ENCODE measurements at regions not wholly inside any gene's neighbourhood (a gene's known extent, or its start where the extent isn't known, plus 50 kb on each side); places are given as distances from the start of the nearest gene placed in this dataset.
"Not testable (repeated sequence)": the region's sequence is repeated elsewhere in the genome, so short reads cannot be mapped to it uniquely, and the experiment has no call there.

DNA sequence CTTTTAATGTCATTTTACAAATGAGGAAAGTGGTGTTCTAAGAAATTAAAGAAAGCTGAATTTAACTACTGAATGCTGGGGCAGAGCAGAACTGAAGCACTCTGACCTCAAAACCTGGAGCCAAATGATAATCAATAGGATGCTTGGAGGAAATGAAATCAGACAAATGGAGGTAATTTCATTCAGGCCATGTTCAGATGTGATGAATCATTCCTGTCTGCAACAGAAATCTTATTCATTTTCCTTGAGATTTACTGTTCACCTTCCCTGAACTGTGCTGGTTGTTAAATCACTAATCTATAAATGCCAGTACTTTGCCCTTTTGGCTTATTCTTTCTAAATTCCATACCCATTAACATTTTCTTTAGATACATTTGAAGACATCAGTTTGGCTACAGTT, 85.6 kb upstream of the SNX7 start:
- intact Hi-C loops (cut with micrococcal nuclease) = no loop called here

DNA sequence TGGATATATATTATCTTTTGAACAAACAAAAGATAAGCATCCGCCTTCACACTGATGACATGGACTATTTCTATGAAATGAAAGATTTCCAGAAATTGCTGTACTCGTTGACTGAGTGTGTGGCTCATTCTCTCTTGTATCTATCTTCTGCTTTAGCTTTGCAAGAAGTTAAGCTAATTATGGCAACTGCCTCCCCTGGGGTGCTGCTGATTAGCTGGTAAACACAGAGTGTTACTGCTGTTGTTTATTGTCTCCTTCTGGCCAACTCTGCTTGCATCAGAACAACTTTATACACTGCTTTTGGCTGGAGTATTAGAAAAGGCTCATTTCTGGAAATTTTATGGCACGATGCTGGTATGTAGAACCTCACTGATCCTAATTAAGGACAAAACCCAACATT, 95.6 kb upstream of the SNX7 start:
- intact Hi-C loops (cut with micrococcal nuclease) = no loop called here

DNA sequence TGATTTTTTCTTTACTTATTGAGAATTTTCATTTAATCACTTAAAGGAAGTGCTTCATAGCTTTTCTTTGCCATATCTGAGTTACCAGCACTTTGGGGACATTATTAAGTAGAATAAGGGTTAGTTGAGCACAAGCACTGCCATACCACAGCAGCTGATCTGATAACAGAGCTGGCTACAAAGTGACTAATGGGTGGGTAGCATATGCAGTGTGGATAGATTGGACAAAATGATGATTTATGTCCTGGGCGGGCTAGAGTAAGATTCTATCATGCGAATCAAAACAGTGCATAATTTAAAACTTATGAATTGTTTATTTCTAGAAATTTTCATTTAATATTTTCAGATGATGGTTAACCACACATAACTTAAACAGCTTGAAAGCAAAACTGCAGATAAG, 102.2 kb upstream of the SNX7 start:
- intact Hi-C loops (cut with micrococcal nuclease) = loop anchor here (5.0 kb wide), 2 partner anchors 923 to 1148 kb away; no protein-coding TSS in a partner anchor

DNA sequence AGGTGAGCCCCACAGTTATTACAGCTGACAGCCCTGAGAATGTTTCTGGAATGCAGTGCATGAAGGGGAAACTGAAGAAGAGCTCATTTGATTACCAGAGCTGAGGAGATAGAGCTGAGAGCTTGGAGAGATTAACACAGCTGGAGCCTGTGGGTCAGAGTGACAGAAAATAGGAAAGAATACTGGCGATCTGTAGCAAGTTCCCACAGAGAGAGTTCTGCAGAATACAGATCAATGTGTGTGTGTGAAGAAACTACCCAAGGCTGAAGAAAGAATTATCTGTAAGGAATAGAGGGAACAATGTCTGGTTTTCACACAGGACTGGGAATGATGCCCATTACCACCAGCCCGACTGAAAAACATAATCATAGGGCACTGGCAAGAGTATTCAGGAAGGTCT, 103.6 kb upstream of the SNX7 start:
- intact Hi-C loops (cut with micrococcal nuclease) = loop anchor here (5.0 kb wide), 2 partner anchors 924 to 1149 kb away; no protein-coding TSS in a partner anchor

DNA sequence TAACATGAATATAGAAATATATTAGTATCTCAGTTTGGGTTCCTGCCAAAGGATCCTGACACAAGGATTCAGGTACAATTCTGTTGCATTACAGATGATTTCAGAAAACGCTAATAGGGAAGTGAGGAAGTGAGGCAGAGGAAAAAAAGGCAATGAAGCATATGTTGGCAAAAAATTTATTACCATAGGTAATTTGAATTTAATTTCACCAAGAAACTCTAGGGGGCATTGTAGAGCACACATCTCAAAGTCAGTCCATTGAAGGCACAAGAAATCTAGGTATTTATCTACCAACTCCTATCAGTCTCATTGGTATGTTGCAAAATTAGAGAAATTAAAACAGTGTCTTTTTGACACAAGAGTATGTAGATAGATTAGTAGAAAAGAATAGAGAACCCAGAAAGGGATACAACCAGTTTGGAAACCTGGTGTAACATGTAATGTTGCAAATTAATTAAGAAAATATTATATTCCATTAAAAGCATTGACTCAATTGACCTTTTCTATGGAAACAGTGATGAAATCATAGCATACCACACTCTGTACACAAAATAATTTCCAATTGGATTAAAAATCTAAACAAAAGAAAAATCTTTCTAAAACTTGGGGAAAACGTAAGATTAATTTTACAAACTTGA, 104.9 kb upstream of the SNX7 start:
- intact Hi-C loops (cut with micrococcal nuclease) = loop anchor here (5.0 kb wide), 2 partner anchors 926 to 1151 kb away; no protein-coding TSS in a partner anchor

DNA sequence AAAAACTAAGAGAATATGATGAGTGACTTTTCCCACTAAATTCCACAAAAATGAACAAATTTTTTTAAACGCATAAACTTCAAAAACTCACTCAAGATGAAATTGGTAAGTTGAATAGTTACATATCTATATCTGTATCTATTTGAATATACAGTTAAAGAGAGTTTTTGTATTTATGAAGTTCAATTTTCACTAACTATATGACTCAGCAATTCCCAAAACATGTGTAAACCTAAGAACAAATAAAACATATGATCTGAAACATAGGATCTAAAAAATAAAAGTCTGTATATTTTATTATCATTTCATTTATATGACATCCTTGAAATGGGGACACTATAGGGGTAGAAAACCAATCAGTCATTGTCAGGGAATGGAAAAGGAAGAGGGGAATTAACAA, 105.7 kb upstream of the SNX7 start:
- intact Hi-C loops (cut with micrococcal nuclease) = loop anchor here (5.0 kb wide), 2 partner anchors 926 to 1151 kb away; no protein-coding TSS in a partner anchor

DNA sequence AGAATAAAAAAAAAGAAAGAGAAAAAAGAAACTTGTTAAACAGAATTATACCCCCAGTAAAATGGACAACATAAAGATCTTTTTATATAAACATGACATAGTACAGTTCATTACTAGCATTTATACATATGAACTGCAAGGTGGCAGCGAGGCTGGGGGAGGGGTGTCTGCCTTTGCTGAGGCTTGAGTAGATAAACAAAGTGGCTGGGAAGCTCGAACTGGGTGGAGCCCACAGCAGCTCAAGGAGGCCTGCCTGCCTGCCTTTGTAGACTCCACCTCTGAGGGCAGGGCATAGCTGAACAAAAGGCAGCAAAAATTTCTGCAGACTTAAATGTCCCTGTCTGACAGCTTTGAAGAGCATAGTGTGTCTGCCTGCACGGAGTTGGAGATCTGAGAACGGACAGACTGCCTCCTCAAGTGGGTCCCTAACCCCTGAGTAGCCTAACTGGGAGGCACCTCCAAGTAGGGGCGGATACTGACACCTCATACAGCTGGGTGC, 108.9 kb upstream of the SNX7 start:
- intact Hi-C loops (cut with micrococcal nuclease) = not testable (repeated sequence)

DNA sequence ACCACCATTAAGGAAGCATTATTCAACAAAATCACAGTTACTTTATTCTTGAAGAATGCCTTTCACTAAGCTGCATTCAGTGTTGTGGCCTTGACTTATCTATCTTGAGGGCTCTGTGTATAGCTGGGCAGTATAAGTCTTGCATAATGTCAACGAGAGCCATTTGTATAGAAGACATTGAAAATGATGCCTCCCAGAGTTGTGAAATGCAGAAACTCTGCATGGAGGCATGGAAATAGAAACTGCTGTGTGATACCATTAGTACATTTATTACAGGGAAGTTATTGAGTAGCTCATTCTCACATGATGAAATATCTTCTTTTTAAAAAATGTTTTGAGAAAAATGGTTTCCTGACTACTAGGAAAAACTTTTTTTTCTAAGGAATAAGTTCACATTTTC, 111.4 kb upstream of the SNX7 start:
- intact Hi-C loops (cut with micrococcal nuclease) = no loop called here

DNA sequence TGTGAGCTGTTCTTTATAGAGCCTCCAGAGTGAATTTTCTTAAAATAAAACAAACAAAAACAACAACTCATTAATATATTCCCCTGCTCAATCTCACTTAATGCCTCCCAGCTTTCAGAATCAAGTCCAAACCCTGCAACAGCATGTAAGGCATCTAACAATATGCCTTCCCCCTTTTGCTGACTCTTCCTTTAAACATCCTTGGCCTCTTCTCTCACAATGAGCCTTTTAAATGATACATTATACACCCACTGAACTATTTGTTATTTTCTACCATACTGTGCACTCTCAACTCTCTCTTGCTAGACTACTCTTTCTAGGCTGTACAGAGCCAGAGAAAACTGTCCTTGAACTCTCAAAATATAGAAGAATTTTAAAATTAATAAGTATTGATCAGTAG, 115.2 kb upstream of the SNX7 start:
- intact Hi-C loops (cut with micrococcal nuclease) = no loop called here

DNA sequence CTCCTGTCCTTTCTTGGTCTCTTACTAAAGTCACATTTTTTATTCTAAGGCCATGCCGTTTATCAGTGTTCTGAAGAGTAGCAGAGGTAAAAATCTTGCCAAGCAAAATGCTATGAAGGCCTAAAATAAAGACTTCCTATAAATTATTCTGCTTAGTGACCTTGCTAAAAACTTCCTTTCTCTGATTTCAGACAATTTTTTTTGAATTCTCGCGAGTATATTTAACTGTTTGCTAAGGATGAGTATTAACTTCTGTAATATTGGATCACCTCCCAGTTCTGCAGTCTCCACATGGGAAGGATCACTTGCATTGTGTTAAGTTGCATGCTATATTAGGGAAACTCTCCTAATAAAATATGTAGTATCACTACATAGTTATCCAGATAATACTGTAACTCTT, 123.4 kb upstream of the SNX7 start:
- intact Hi-C loops (cut with micrococcal nuclease) = no loop called here

DNA sequence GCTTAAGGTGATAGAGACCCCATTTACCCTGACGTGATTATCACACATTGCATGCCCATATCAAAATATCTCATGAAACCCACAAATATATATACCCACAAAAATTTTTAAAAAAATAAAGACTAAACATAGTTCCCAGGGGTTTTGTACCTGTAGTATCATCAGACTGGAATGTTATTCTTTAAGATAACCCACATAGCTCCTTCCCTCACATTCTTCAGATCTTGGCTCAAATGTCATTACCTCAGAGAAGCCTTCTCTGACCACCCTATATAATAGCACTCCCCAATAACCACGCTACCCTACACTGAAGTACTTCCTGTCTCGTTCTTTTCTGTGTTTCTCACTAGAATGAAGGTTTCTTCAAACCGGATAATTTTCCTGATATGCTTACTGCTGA, 138.3 kb upstream of the SNX7 start:
- intact Hi-C loops (cut with micrococcal nuclease) = no loop called here

DNA sequence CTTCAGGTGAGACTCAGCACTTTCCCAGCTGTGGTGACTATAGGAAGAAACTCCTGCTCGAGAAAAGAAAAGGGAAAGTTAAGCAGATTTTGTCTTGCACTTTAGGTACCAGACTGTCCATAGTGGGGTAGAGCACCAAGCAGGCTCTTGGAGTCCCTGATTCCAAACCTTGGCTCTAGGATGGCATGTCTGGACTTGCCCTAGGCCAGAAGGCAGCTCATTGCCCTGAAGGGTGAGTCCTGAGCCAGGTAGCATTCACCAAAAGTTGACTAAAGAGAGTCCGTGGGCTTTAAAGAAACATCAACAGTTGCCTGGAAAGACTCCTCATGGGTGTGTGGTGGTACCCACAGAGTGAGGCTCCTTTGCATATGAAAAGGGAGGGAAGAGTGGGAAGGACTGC, 145.2 kb upstream of the SNX7 start:
- intact Hi-C loops (cut with micrococcal nuclease) = no loop called here

DNA sequence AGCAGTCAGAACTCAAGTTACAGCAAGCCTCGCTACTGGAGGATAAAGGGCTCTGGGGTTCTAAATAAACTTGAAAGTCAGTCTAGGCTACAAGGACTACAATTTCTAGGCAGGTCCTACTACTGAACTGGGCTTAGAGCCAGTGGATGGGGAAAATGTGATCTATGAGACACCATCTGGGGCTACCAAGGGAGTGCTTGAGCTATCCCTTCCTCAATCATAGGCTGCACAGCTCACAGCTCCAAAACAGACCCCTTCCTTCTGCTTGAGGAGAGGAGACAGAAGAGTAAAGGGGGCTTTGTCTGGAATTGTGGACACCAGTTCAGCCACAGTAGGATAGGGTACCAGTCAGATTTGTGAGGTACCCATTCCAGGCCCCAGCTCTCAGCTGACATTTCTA, 145.8 kb upstream of the SNX7 start:
- intact Hi-C loops (cut with micrococcal nuclease) = no loop called here

DNA sequence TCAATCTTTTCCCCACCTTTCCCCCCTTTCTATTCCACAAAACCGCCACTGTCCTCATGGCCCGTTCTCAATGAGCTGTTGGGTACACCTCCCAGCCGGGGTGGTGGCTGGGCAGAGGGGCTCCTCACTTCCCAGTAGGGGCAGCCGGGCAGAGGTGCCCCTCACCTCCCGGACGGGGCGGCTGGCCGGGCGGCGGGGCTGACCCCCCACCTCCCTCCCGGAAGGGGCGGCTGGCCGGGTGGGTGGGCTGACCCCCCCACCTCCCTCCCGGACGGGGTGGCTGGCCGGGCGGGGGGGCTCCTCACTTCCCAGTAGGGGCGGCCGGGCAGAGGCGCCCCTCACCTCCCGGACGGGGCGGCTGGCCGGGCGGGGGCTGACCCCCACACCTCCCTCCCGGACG, 149.3 kb upstream of the SNX7 start:
- intact Hi-C loops (cut with micrococcal nuclease) = not testable (repeated sequence)

DNA sequence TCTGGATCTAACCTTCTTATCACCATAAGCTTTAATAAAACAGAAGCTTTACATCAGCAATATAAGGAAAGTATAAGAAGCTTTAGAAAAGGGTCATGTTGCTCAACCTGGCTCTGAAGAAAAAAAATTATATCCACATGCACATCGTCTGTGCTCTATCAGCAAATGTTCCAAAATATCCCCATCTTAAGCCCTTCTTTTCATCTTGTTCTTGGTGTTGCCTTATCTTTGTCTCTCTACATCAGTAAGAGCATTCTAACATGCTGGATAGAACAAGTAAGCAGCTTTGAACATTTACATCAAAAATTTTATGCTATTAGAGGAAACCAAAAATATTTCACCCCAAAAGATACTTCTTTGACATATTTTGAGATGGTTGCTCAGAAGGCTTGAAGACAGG, 157.8 kb upstream of the SNX7 start:
- intact Hi-C loops (cut with micrococcal nuclease) = no loop called here

DNA sequence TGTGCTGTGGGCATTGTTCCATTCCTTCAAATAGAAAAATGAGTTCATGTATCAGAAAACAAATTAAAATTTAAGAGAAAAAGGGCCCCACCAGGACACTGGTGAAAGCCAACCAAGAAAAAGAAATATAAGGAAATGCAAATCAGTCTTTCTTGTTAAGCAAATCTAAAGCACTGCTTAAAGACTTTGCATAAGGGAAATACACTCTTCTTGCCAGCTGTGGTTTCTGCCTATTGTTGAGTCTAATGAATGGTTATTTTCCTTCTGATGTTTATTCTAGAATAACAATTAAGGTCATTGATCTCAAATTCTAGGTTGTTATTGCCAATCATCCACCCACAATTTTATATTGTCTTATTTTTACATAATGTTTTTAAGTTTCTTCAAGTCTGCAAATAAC, 158.6 kb upstream of the SNX7 start:
- intact Hi-C loops (cut with micrococcal nuclease) = no loop called here

DNA sequence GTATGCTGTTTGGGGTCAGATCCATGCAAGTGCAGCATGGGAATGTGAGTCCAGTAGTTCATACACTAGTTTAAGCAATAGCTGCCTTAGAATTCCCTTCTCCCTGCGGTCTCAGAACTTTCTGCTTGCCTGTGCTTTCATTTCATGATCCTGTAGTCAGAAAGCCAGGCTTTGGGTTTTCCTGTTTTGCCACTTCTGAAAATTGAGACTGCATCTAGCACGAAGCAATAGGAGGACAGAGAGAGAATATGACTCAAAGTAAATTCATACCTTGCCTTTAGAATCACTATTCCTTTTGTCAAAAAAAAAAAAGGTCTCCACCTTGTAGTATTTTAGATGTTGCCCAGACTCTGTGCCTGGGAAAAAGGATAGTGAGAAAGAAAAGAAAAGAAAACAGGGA, 161.2 kb upstream of the SNX7 start:
- intact Hi-C loops (cut with micrococcal nuclease) = no loop called here

DNA sequence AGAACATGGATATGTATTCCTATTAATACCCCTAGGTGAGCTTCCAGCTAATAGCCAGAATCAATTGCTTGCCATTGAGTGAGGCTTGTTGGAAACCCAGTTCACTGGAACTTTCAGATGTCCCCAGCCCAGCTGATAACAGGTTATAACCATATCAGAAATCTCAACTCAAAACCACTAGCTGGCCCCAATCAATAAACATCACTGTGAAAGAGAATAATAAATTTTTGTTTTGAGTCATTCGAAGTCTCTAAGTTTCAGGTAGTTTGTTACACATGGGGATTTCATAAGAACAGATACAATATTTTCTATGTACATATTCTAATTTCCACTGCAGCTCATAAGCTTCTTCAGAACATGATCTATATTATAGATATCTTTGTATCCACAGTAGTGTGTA, 162.9 kb upstream of the SNX7 start:
- intact Hi-C loops (cut with micrococcal nuclease) = no loop called here

DNA sequence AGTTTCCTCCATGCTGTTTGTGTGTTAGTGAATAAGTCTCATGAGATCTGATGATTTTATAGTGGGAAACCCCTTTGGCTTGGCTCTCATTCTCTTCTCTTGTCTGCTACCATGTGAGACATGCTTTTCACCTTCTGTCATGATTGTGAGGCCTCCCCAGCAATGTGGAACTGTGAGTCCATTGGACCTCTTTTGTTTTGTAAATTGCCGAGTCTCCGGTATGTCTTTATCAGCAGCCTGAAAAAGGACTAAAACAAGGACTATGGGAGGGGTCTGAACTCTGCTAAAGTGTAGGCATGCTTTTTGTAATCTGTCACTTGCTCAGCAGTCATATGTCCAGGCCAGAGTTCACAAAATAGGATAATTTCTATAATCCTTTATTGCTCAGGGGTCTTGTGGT, 164.0 kb upstream of the SNX7 start:
- intact Hi-C loops (cut with micrococcal nuclease) = no loop called here

DNA sequence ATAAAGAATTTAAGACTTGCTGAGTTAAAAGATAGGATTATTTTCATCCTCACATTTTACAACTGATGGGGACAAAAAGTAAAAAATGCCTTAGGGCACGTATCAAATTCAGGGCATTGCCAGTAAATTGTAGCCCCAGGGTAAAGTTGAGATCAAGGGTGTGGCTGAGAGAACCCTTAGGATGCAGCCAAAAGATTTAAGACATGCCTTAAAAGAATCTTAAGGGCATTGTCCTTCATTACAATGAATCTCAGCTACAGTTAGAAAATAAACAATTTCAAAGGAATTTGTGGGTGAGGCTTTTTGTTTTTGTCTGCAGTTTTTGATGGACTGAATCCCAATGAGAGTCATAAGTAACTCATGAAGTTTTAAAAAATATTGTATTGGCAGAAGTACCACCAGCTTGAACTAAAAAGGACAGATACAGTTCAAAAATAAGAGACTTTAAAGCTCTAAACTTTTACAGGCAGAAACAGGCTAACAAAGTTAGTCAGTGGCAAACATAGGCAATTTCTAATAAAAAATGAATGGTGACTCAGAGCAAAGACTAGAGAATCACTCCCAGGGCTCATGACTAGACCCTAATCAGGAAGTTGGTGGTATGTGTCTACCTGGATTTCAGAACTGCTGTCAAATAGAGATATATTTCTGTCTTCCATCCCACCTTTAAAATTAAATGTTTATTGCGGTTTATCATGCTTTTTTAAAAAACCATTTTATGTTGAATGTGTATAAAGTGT, 165.1 kb upstream of the SNX7 start:
- intact Hi-C loops (cut with micrococcal nuclease) = no loop called here

DNA sequence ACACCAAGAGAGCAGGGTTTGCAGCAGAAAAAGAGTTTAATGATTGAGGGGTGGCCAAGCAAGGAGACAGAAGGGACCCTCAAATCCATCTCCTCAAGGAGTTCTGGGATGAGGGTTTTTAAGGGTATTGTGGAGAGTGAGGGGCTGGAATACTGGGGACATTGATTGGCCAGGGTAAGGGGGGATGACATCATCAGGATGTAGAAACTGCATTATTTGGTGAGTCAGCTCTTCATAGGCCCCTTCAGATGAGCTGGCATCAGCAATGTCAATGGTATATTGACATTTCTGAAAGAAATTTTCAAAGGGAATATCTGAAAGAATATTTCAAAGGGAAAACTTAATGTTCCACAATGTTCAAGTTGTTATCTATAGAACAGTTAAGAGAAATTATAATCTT, 168.1 kb upstream of the SNX7 start:
- intact Hi-C loops (cut with micrococcal nuclease) = no loop called here

DNA sequence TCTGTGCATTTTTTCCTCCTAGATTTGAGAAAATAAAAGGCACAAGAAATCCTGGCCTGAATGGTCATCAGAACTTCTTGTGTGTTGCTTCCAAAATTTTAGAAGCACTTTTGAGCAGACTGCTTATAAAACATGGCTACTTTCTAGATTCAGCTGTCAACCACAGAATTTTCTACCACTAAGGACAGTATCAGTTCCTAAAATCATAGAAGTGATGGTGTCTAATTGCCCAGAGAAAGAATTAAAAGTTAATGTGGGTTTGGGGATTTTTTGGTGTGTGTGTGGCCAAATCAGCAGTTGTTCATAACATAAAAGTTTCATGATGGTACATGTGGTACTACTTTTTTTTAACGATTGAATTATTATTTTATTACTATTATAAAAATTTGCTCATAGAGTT, 171.4 kb upstream of the SNX7 start:
- intact Hi-C loops (cut with micrococcal nuclease) = no loop called here

DNA sequence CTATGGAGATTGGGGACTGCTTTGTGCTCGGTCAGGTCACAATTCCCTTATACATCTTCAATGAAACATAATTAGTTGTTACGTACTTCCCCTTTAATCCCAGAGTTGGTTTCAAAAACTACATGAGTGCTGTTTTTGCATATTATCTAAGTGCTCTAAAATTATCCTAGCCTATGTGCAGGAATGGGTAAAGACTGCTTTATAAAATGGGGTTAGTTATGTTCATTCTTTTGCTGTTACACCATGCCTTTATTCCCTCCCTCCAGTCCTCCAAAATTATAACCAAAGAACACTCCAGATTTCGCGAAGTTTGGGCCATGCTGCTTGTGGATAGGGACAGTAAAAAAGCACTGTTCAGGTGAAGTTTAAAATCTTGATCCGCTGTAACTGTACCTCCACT, 173.9 kb upstream of the SNX7 start:
- intact Hi-C loops (cut with micrococcal nuclease) = no loop called here

Measured in T-helper 1 cell treated with Interleukin-12 subunit alpha and Interleukin-12 subunit beta and Interleukin-4 antibody, amounts not matched to agents 30 ng/mL and 1 ng/mL, for 36 hours (primary cell).